ENCODE measurements at regions not wholly inside any gene's neighbourhood (a gene's known extent, or its start where the extent isn't known, plus 50 kb on each side); places are given as distances from the start of the nearest gene placed in this dataset.

DNA sequence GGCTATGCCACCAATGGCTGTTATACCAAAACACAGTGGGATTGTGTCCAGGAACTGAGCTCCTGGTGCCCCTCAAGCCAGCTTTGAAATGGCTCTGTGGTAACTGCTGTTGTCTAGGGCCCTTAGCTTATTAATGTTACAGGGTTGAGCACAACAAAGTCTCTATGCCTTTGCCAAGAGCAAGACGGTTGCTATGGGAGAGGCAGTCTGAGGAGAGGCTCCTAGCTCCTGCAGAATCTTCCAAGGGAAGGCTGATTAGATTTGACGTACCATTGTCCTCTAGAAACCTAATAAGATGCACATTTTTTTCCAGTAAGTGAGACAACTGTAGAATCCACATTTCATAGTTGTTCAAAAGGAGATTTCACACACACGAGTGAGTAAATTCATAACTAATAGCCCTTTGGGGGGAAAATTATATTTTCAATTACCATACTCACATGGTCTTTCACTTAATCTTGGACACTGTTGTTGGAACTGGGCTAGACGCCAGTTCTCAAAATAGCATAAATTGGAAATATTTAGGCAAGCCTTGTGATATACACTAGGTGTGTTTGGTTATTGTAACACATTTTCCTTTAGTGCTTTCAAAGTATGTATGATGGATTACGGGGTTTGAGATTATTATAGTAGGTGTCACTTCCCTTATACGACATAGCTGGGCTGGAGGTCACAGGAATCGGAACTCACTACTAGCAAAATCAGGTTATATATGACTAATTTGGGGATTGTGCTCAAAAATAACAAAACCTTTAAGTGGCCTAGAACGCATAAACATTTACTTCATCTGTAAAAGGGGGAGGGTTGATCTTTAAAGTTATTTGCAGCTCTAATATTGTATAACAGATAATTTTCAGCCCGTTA is 186.3 kb upstream of the EGFLAM start:
- no peaks in the 10 kb centered on the region for H3K27me3 ChIP-seq (ENCODE audit: control insufficient read depth, insufficient read depth, low read length)
- H3K36me3 ChIP-seq (ENCODE audit: control insufficient read depth, insufficient read depth, low read length): no peaks in the 10 kb centered on the region
- no peaks in the 10 kb centered on the region for H3K4me1 ChIP-seq (ENCODE audit: control insufficient read depth, insufficient read depth, low read length)
- no peak overlapping the region for H3K27ac ChIP-seq (ENCODE audit: low read length)
- DNase-seq (ENCODE audit: low read depth, low spot score): no peak
- H3K9me3 ChIP-seq (ENCODE audit: control insufficient read depth, insufficient read depth, low read length): no peaks in the 10 kb centered on the region
- WGBS (ENCODE audit: insufficient coverage, insufficient read length): no CpG with 5 or more reads among the region's 9 CpGs
- H3K4me3 ChIP-seq (ENCODE audit: low read length): no peak overlapping the region

DNA sequence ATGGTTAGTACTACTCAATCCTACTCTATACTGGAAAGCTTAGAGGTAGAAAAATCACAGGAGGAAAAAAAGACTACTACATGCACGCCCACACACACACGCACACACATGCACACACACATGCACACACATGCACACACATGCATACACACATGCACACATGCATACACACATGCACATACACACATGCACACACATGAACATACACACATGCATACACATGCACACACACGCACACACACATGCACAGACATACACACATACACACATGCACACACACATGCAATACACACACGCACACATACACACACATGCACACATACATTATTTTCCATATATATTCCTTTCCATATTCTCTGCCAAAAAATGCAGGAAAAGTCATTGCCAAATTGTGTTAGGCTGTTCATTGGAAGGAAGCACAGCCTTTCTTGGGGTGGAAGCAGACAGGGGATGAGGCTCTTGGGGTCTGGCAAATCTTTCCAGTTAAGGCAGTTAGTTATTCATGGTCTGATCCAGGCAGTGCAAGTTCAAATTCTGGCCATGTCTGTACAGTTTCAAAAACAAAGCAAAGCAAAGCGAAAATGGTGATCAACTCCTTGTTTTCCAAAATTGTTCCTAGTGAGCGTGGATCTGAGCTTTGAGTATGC is 187.9 kb upstream of the EGFLAM start:
- Histone ChIP-seq H3K36me3 (ENCODE audit: control insufficient read depth, insufficient read depth, low read length) (no peaks in the 10 kb centered on the region), H3K4me1 (ENCODE audit: control insufficient read depth, insufficient read depth, low read length) (no peaks in the 10 kb centered on the region), H3K27me3 (ENCODE audit: control insufficient read depth, insufficient read depth, low read length) (no peaks in the 10 kb centered on the region), H3K4me3 (ENCODE audit: low read length) (no peak overlapping the region), H3K9me3 (ENCODE audit: control insufficient read depth, insufficient read depth, low read length) (no peaks in the 10 kb centered on the region), H3K27ac (ENCODE audit: low read length) (no peak overlapping the region)
- no CpG with 5 or more reads among the region's 6 CpGs for WGBS (ENCODE audit: insufficient coverage, insufficient read length)
- no peak for DNase-seq (ENCODE audit: low read depth, low spot score)

DNA sequence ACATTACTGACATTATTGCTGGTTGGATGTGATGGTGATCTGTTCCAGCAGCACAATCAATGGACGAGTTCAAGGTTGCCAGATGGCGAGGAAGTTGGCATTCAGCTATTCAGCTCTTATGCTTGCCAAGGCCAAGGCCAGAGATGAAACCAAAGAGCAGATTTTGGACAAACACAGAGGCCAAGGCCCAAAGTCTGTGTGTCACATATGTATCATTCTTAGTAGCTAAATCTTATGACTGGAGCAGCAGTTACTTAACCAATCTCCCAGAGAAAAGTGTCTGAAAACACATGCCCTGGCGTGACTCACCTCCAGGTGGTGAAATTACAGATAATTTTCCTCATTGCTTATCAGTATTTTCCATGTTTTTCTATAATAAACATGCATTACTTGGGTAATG is 189.0 kb upstream of the EGFLAM start:
- H3K27me3 ChIP-seq (ENCODE audit: control insufficient read depth, insufficient read depth, low read length): no peaks in the 10 kb centered on the region
- DNase-seq (ENCODE audit: low read depth, low spot score): no peak
- H3K27ac ChIP-seq (ENCODE audit: low read length): no peak overlapping the region
- H3K36me3 ChIP-seq (ENCODE audit: control insufficient read depth, insufficient read depth, low read length): no peaks in the 10 kb centered on the region
- no peak overlapping the region for H3K4me3 ChIP-seq (ENCODE audit: low read length)
- no peaks in the 10 kb centered on the region for H3K9me3 ChIP-seq (ENCODE audit: control insufficient read depth, insufficient read depth, low read length)
- H3K4me1 ChIP-seq (ENCODE audit: control insufficient read depth, insufficient read depth, low read length): no peaks in the 10 kb centered on the region
- WGBS (ENCODE audit: insufficient coverage, insufficient read length): no CpG with 5 or more reads among the region's 3 CpGs

DNA sequence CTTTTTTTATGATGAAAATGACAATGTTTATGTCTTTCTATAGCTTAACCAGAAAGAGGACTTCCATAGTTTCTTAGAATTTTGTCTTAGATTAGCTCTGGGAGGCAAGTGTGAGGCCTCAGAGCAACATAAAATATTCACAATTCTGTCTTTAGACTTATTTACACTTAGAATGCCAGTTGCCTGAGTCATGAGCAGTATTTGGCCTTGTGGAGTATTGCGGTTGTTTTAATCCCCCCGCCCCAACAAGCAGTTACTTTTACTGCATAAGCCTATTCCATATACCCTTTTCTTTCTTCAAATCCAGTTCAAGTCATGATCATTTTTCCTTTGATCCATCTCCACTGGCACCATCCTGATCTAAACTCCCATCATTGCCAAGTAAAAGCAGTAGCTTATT is 198.0 kb upstream of the EGFLAM start:
- no peak for DNase-seq (ENCODE audit: low read depth, low spot score)
- Histone ChIP-seq H3K4me1 (ENCODE audit: control insufficient read depth, insufficient read depth, low read length) (no peaks in the 10 kb centered on the region), H3K36me3 (ENCODE audit: control insufficient read depth, insufficient read depth, low read length) (no peaks in the 10 kb centered on the region), H3K9me3 (ENCODE audit: control insufficient read depth, insufficient read depth, low read length) (no peaks in the 10 kb centered on the region), H3K4me3 (ENCODE audit: low read length) (no peak overlapping the region), H3K27me3 (ENCODE audit: control insufficient read depth, insufficient read depth, low read length) (no peaks in the 10 kb centered on the region), H3K27ac (ENCODE audit: low read length) (no peak overlapping the region)
- WGBS (ENCODE audit: insufficient coverage, insufficient read length): no CpG with 5 or more reads among the region's 2 CpGs

DNA sequence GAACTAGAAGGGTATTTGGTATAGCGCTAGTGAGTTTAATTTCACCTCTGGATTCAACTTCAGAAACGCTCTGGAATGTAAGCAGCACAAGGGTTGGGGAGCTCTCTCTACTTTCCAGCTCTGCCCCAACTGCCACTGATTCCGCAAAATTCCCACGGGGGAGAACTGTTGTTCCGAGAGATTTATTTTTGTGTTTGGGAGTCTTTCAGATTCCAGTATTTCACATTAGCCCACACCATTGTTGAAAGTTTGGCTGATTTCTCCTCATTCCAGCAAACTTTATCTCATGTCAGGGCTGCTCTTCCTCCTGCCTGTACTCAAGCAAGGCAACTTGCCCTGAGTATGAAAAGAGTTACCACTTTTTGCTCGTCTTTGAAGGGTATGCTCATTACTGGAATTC is 198.5 kb upstream of the EGFLAM start:
- no peaks in the 10 kb centered on the region for H3K9me3 ChIP-seq (ENCODE audit: control insufficient read depth, insufficient read depth, low read length)
- no CpG with 5 or more reads among the region's 6 CpGs for WGBS (ENCODE audit: insufficient coverage, insufficient read length)
- H3K4me1 ChIP-seq (ENCODE audit: control insufficient read depth, insufficient read depth, low read length): no peaks in the 10 kb centered on the region
- H3K27me3 ChIP-seq (ENCODE audit: control insufficient read depth, insufficient read depth, low read length): no peaks in the 10 kb centered on the region
- no peak for DNase-seq (ENCODE audit: low read depth, low spot score)
- H3K27ac ChIP-seq (ENCODE audit: low read length): no peak overlapping the region
- no peaks in the 10 kb centered on the region for H3K36me3 ChIP-seq (ENCODE audit: control insufficient read depth, insufficient read depth, low read length)
- H3K4me3 ChIP-seq (ENCODE audit: low read length): no peak overlapping the region

DNA sequence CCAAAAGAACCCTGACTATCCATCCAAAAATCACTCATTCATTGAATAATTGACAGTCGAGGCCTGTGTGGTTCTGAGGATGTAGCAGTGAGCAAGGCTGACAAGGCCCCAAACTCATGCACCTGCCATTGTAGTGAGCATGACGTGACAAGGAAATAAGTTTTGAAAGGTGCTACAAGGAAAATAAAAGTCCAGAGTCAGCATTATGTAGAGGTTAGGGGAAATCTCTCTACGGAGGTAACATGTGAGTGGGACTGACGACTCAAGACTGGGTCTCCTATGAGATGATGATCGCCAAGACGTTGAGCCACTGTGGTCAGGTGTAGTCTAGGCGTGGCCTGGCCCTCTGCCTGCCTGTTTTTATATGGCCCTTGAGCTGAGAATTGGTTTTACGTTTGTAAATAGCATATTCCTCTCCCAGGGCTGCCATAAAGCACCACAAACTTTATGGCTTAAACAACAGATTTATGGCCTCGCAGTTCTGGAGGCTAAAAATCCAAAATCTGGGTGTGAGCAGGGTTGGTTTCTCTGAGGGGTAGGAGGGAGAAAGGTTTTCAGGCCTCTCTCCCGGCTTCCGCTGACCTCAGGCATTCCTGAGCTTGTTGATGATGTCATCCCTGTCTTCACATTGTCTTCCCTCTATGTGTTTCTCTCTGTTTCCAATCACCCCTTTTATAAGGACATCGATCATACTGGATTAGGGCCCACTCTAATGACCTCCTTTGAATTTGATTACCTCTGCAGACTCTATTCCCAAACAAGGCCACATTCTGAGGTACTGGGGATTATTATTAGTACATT is 206.4 kb upstream of the EGFLAM start:
- no CpG with 5 or more reads among the region's 12 CpGs for WGBS (ENCODE audit: insufficient coverage, insufficient read length)
- no peaks in the 10 kb centered on the region for H3K27me3 ChIP-seq (ENCODE audit: control insufficient read depth, insufficient read depth, low read length)
- DNase-seq (ENCODE audit: low read depth, low spot score): no peak
- no peak overlapping the region for H3K27ac ChIP-seq (ENCODE audit: low read length)
- H3K9me3 ChIP-seq (ENCODE audit: control insufficient read depth, insufficient read depth, low read length): no peaks in the 10 kb centered on the region
- no peaks in the 10 kb centered on the region for H3K36me3 ChIP-seq (ENCODE audit: control insufficient read depth, insufficient read depth, low read length)
- no peaks in the 10 kb centered on the region for H3K4me1 ChIP-seq (ENCODE audit: control insufficient read depth, insufficient read depth, low read length)
- H3K4me3 ChIP-seq (ENCODE audit: low read length): no peak overlapping the region

DNA sequence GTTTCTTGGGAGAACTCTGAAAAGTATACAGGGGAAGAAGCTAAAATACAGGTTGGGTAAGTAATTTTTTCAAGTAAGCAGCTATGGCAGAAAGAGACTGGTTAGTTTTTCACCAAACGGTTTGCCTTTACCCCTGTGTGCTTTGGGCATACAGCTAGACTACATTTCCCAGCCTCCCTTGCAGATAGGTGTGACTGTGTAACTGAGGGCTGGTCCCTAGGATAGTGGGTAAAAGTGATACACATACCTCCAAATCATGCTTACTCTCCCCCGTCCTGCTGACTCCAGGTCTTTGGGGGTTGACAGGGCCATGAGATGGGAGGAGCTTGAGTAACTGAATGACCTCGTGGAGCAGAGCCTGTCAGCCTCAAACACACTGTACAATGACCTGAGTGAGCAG is 208.6 kb upstream of the GDNF start:
- Histone ChIP-seq H3K27ac (ENCODE audit: low read length) (no peak overlapping the region), H3K27me3 (ENCODE audit: control insufficient read depth, insufficient read depth, low read length) (no peaks in the 10 kb centered on the region), H3K4me3 (ENCODE audit: low read length) (no peak overlapping the region), H3K4me1 (ENCODE audit: control insufficient read depth, insufficient read depth, low read length) (no peaks in the 10 kb centered on the region), H3K36me3 (ENCODE audit: control insufficient read depth, insufficient read depth, low read length) (no peaks in the 10 kb centered on the region), H3K9me3 (ENCODE audit: control insufficient read depth, insufficient read depth, low read length) (no peaks in the 10 kb centered on the region)
- DNase-seq (ENCODE audit: low read depth, low spot score): no peak
- WGBS (ENCODE audit: insufficient coverage, insufficient read length): no CpG with 5 or more reads among the region's 3 CpGs

DNA sequence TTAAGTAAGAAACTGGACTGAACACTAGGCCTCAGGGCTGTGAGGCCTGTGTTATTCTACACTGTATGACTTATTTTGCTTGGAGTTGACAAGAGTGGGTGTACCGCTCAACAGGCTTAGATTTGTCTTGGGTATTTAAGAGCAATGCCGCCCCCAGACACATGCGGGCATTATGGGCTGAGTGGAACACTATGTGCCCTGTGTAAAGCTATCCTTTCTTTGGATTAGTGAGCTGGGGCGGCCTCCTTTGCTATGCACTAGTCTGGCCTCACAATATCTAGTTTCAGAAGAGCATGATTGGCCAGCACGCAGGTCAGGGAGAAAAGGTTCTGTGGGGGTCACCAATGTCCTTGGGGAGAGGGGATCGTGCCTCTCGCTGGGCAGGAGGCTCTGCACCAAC is 206.3 kb upstream of the GDNF start:
- no peaks in the 10 kb centered on the region for H3K27me3 ChIP-seq (ENCODE audit: control insufficient read depth, insufficient read depth, low read length)
- H3K4me3 ChIP-seq (ENCODE audit: low read length): no peak overlapping the region
- no CpG with 5 or more reads among the region's 7 CpGs for WGBS (ENCODE audit: insufficient coverage, insufficient read length)
- no peaks in the 10 kb centered on the region for H3K9me3 ChIP-seq (ENCODE audit: control insufficient read depth, insufficient read depth, low read length)
- DNase-seq (ENCODE audit: low read depth, low spot score): no peak
- H3K4me1 ChIP-seq (ENCODE audit: control insufficient read depth, insufficient read depth, low read length): no peaks in the 10 kb centered on the region
- no peaks in the 10 kb centered on the region for H3K36me3 ChIP-seq (ENCODE audit: control insufficient read depth, insufficient read depth, low read length)
- no peak overlapping the region for H3K27ac ChIP-seq (ENCODE audit: low read length)

DNA sequence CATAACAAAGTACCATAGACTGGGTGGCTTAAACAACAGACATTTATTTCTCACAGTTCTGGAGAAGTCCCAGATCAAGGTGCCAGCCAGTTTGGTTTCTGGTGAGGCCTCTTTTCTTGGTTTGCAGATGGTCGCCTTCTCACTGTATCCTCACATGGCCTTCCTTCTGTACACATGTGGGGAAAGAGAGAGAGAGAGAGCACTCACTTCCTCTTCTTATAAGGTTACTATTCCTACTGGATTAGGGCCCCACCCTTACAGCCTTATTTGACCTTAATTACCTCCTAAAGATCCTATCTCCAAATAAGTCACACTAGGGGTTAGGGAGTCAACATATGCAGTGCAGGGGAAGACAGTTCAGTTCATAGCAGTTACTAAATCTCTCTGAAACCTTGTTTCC is 205.6 kb upstream of the GDNF start:
- no peaks in the 10 kb centered on the region for H3K36me3 ChIP-seq (ENCODE audit: control insufficient read depth, insufficient read depth, low read length)
- DNase-seq (ENCODE audit: low read depth, low spot score): no peak
- H3K27ac ChIP-seq (ENCODE audit: low read length): no peak overlapping the region
- no peaks in the 10 kb centered on the region for H3K9me3 ChIP-seq (ENCODE audit: control insufficient read depth, insufficient read depth, low read length)
- no peaks in the 10 kb centered on the region for H3K27me3 ChIP-seq (ENCODE audit: control insufficient read depth, insufficient read depth, low read length)
- WGBS (ENCODE audit: insufficient coverage, insufficient read length): no CpG with 5 or more reads among the region's 1 CpG
- H3K4me3 ChIP-seq (ENCODE audit: low read length): no peak overlapping the region
- no peaks in the 10 kb centered on the region for H3K4me1 ChIP-seq (ENCODE audit: control insufficient read depth, insufficient read depth, low read length)

DNA sequence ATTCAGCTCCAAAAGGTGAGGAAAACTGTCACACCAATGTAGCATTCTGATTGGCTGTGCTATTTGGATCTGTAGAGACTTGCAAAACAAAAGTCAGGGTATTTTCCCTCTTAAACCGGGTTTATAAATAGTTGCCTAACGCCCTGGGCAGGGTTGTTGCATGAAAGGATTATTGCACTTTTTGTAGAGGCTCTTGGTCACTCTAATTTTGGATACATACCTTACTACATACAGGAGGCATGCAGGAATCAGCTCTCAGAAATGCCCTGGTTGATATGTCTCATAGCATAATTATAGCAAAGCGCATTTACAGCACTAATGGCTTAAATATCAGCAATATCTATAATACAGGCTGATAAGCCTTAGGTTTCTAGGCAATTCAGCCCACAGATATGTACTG is 200.0 kb upstream of the GDNF start:
- H3K4me1 ChIP-seq (ENCODE audit: control insufficient read depth, insufficient read depth, low read length): no peaks in the 10 kb centered on the region
- H3K27me3 ChIP-seq (ENCODE audit: control insufficient read depth, insufficient read depth, low read length): no peaks in the 10 kb centered on the region
- DNase-seq (ENCODE audit: low read depth, low spot score): no peak
- H3K36me3 ChIP-seq (ENCODE audit: control insufficient read depth, insufficient read depth, low read length): no peaks in the 10 kb centered on the region
- no peak overlapping the region for H3K27ac ChIP-seq (ENCODE audit: low read length)
- no CpG with 5 or more reads among the region's 3 CpGs for WGBS (ENCODE audit: insufficient coverage, insufficient read length)
- no peak overlapping the region for H3K4me3 ChIP-seq (ENCODE audit: low read length)
- H3K9me3 ChIP-seq (ENCODE audit: control insufficient read depth, insufficient read depth, low read length): no peaks in the 10 kb centered on the region

Measured in iPS DF 6.9 (cell line).